CD4-positive, CD25-positive, alpha-beta regulatory T cell (primary cell): ENCODE measurements at regions not wholly inside any gene's neighbourhood (a gene's known extent, or its start where the extent isn't known, plus 50 kb on each side); places are given as distances from the start of the nearest gene placed in this dataset.

Experiments
- ATAC-seq, 2 donors: fragments of 150-1000 bp; cut with Tn5 transposase; one replicate each; pipeline ENCODE4 v1.10.0; 2021; ENCODE audit warnings: low read depth in 2 of 2, moderate number of reproducible peaks in 2 of 2, moderate library complexity in 1 of 2
- DNase-seq, 3 donors: peaks; one replicate each; pipeline versions ENCODE4 v3.0.0 to v3.0.0-alpha.2; 2012 to 2022; ENCODE audit warnings: mixed read lengths in 1 of 3
- H3K27ac ChIP-seq: one replicate; pipeline ENCODE4 v1.7.0; 2013; ENCODE audit warnings: mild to moderate bottlenecking, low read length; ENCODE audit not compliant: insufficient read depth, poor library complexity, severe bottlenecking
- H3K27me3 ChIP-seq: one replicate; pipeline ENCODE4 v1.7.0; 2013; ENCODE audit warnings: low read length; ENCODE audit not compliant: control insufficient read depth, insufficient read depth
- H3K36me3 ChIP-seq: one replicate; pipeline ENCODE4 v1.7.0; 2013; ENCODE audit warnings: mild to moderate bottlenecking, low read length, moderate library complexity; ENCODE audit not compliant: control insufficient read depth, insufficient read depth
- H3K4me1 ChIP-seq: 2 replicates; pipeline ENCODE4 v1.7.0; 2013; ENCODE audit warnings: mild to moderate bottlenecking, low read length; ENCODE audit not compliant: insufficient read depth, control insufficient read depth, poor library complexity, severe bottlenecking
- H3K4me3 ChIP-seq: one replicate; pipeline ENCODE4 v1.7.0; 2013; ENCODE audit warnings: low read depth, mild to moderate bottlenecking, low read length, moderate library complexity
- H3K9me3 ChIP-seq, 2 experiments: 1 replicate in 1 of 2; 2 replicates in 1 of 2; pipeline ENCODE4 v1.7.0; 2013; ENCODE audit warnings: low read length in 2 of 2, mild to moderate bottlenecking in 1 of 2, moderate library complexity in 1 of 2; ENCODE audit not compliant: control insufficient read depth in 2 of 2
- H3K27ac Mint-ChIP-seq, 3 donors: one replicate each; pipeline ENCODE4 v1.8.0; 2020 to 2022; ENCODE audit warnings: mild to moderate bottlenecking in 3 of 3, mixed read lengths in 3 of 3, moderate library complexity in 2 of 3
- H3K27me3 Mint-ChIP-seq: one replicate; pipeline ENCODE4 v1.8.0; 2022; ENCODE audit warnings: mild to moderate bottlenecking, mixed read lengths
- H3K36me3 Mint-ChIP-seq: one replicate; pipeline ENCODE4 v1.8.0; 2020; ENCODE audit warnings: mixed read lengths
- H3K4me1 Mint-ChIP-seq, 4 donors: one replicate each; pipeline ENCODE4 v1.8.0; 2020 to 2022; ENCODE audit warnings: mixed read lengths in 4 of 4, mild to moderate bottlenecking in 1 of 4
- H3K4me3 Mint-ChIP-seq, 4 donors: one replicate each; pipeline ENCODE4 v1.8.0; 2020 to 2022; ENCODE audit warnings: mild to moderate bottlenecking in 4 of 4, mixed read lengths in 4 of 4, moderate library complexity in 3 of 4
- H3K9me3 Mint-ChIP-seq, 7 donors: one replicate each; pipeline ENCODE4 v1.8.0; 2020 to 2022; ENCODE audit warnings: mixed read lengths in 7 of 7, mild to moderate bottlenecking in 3 of 7, moderate library complexity in 2 of 7

DNA sequence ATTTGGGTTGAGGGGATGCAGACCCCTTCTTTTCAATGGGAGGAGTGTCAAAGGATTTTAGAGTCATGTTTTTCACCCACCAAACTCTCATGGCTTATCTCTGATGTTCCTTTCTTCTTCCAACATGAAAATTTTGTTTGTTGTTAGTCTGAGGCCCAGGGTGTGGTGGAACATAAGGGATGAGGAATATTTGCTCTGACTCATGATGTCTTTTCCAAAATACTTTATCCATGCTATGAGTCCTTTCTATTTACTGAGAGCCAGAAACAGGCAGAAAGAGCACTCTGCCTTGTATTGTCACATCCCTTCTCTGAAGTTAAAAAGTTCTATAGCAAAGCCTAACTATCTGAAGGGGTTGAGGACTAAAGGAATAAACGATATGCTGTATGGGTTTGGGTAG, 61.6 kb upstream of the GYPA start:
- Histone ChIP-seq H3K27me3 (no peaks in the 10 kb centered on the region), H3K4me1 (no peaks in the 10 kb centered on the region), H3K4me3 (no peak overlapping the region), H3K36me3 (no peaks in the 10 kb centered on the region), H3K27ac (no peak overlapping the region), H3K9me3 (no peaks in the 10 kb centered on the region)
- peak overlapping the region in 1 of 3 donors; percentile 9 for H3K27ac Mint-ChIP-seq
- no peaks in the 10 kb centered on the region for H3K27me3 Mint-ChIP-seq
- peaks cover 0 to 8% (median 0%) of the 10 kb centered on the region in 7 donors for H3K9me3 Mint-ChIP-seq
- ATAC-seq = no peak
- H3K4me1 Mint-ChIP-seq = no peaks in the 10 kb centered on the region
- no peak overlapping the region for H3K4me3 Mint-ChIP-seq
- no peak for DNase-seq
- H3K36me3 Mint-ChIP-seq = no peaks in the 10 kb centered on the region

- no peaks in the 10 kb centered on the region for H3K4me1 ChIP-seq
- no peak overlapping the region for H3K27ac Mint-ChIP-seq
- H3K4me1 Mint-ChIP-seq = no peaks in the 10 kb centered on the region
- no peaks in the 10 kb centered on the region for H3K9me3 ChIP-seq
- H3K9me3 Mint-ChIP-seq = peaks cover 0 to 4% (median 0%) of the 10 kb centered on the region in 7 donors
- H3K27me3 ChIP-seq = no peaks in the 10 kb centered on the region
- ATAC-seq = no peak
- no peak overlapping the region for H3K4me3 ChIP-seq
- no peak for DNase-seq
- H3K27ac ChIP-seq = no peak overlapping the region
- H3K36me3 ChIP-seq = no peaks in the 10 kb centered on the region
- no peaks in the 10 kb centered on the region for H3K27me3 Mint-ChIP-seq
- H3K4me3 Mint-ChIP-seq = no peak overlapping the region
- H3K36me3 Mint-ChIP-seq = no peaks in the 10 kb centered on the region
Measured at GRCh38 chr4:144203155-144203554, 62.6 kb upstream of the GYPA start.

DNA sequence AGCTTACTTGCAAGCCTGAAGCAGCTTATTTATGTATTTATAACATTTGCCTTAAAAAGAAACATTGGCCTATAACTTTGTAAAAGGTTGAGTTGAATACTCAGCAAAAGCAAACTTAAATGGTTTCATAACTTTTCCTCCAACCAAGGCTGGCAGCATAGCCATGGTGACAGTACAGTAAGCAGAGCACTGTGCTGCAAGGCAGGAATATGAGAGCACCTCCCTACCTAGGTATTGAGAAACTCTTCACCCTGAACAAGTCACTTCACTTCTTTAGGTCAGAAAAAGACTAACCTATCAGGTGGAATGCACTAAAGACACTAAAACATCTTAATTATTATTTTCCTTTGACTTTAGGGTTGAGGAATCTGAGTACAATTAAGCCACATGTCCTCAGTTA, 63.9 kb upstream of the GYPA start:
- DNase-seq (no peak), ATAC-seq (no peak)
- H3K4me1 ChIP-seq = no peaks in the 10 kb centered on the region
- H3K27me3 ChIP-seq = no peaks in the 10 kb centered on the region
- Mint-ChIP-seq H3K27ac (no peak overlapping the region), H3K36me3 (no peaks in the 10 kb centered on the region), H3K4me1 (no peaks in the 10 kb centered on the region), H3K4me3 (no peak overlapping the region), H3K27me3 (no peaks in the 10 kb centered on the region), H3K9me3 (no peaks in the 10 kb centered on the region)
- H3K4me3 ChIP-seq = no peak overlapping the region
- H3K36me3 ChIP-seq = no peaks in the 10 kb centered on the region
- no peak overlapping the region for H3K27ac ChIP-seq
- H3K9me3 ChIP-seq = no peaks in the 10 kb centered on the region

GRCh38 chr4:144206711-144207110, 66.2 kb upstream of the GYPA start:
- H3K27ac Mint-ChIP-seq = no peak overlapping the region
- no peak for ATAC-seq
- H3K4me1 Mint-ChIP-seq = no peaks in the 10 kb centered on the region

DNA sequence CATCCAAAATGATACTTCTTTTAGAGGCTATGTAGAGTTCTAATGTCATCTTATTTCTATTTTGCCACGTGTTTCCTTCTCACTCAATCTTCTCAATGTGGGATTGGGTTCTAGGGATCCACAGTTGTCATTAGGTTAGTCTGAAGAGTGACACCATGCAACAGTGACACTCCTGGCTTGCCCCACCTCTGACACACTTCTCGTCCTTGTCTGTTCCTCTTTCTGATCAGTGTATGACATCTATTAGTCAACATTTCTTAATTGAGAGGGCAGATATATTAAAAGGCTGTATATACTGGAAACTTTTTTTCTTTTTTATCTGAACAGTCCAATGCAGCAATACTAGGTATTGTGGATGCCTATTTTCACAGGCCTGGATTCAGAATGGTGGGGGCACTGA, 67.6 kb upstream of the GYPA start:
- H3K27ac Mint-ChIP-seq = no peak overlapping the region

More at GRCh38 chr4:144206711-144207110, 66.2 kb upstream of the GYPA start:
- Histone ChIP-seq H3K4me3 (no peak overlapping the region), H3K27ac (no peak overlapping the region), H3K27me3 (no peaks in the 10 kb centered on the region), H3K36me3 (no peaks in the 10 kb centered on the region), H3K9me3 (no peaks in the 10 kb centered on the region), H3K4me1 (no peaks in the 10 kb centered on the region)
- Mint-ChIP-seq H3K4me3 (no peak overlapping the region), H3K36me3 (no peaks in the 10 kb centered on the region), H3K9me3 (no peaks in the 10 kb centered on the region), H3K27me3 (peaks cover 4% of the 10 kb centered on the region)
- DNase-seq = no peak

DNA sequence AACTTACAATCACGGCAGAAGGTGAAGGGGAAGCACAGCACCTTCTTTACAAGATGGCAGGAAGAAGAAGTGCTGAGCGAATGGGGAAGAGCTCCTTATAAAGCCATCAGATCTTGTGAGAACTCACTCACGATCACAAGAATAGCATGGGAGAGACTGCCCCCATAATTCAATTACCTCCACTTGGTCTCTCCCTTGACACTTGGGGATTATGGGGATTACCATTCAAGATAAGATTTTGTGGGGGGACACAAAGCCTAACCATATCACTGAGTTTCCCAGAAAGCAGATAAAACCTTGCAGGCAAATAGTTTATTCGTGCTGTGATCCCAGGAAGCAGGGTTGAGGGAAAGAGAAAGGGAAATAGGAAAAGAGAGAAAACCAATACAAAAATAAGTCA, 69.0 kb upstream of the GYPA start:
- no peaks in the 10 kb centered on the region for H3K27me3 ChIP-seq
- Mint-ChIP-seq H3K27me3 (peaks cover 9% of the 10 kb centered on the region), H3K27ac (no peak overlapping the region), H3K36me3 (no peaks in the 10 kb centered on the region), H3K9me3 (no peaks in the 10 kb centered on the region), H3K4me1 (no peaks in the 10 kb centered on the region), H3K4me3 (no peak overlapping the region)
- H3K36me3 ChIP-seq = no peaks in the 10 kb centered on the region
- H3K27ac ChIP-seq = no peak overlapping the region
- H3K4me3 ChIP-seq = no peak overlapping the region
- H3K4me1 ChIP-seq = no peaks in the 10 kb centered on the region
- no peak for ATAC-seq
- H3K9me3 ChIP-seq = no peaks in the 10 kb centered on the region
- DNase-seq = no peak

More for the DNA sequence above, 67.6 kb upstream of the GYPA start:
- Histone ChIP-seq H3K4me3 (no peak overlapping the region), H3K9me3 (no peaks in the 10 kb centered on the region), H3K27me3 (no peaks in the 10 kb centered on the region), H3K36me3 (no peaks in the 10 kb centered on the region), H3K4me1 (no peaks in the 10 kb centered on the region), H3K27ac (no peak overlapping the region)
- Mint-ChIP-seq H3K36me3 (no peaks in the 10 kb centered on the region), H3K4me3 (no peak overlapping the region), H3K27me3 (peaks cover 9% of the 10 kb centered on the region), H3K9me3 (no peaks in the 10 kb centered on the region), H3K4me1 (no peaks in the 10 kb centered on the region)
- ATAC-seq = no peak
- DNase-seq = no peak

DNA sequence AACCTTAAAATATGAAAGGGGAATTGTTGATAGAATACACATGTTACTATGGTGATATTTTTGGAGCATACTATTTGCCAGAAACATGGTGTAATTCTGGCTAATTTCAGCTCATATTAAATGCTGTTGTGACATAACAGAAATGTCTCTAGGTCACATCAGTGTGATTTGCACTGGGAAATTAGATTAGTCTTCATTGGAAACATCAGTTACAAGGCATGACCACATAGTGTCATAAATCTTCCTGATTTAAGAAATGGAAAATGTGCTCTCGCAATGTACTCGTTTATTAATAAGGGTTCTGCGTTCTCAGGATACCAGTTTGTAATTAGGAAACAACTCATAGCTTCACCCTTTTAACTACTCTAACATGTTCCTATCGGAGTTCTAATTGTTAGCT, 72.9 kb upstream of the GYPA start:
- no peak overlapping the region for H3K4me3 Mint-ChIP-seq
- Histone ChIP-seq H3K4me3 (no peak overlapping the region), H3K27ac (no peak overlapping the region), H3K36me3 (no peaks in the 10 kb centered on the region), H3K9me3 (no peaks in the 10 kb centered on the region), H3K4me1 (no peaks in the 10 kb centered on the region), H3K27me3 (no peaks in the 10 kb centered on the region)
- H3K4me1 Mint-ChIP-seq = no peaks in the 10 kb centered on the region
- H3K9me3 Mint-ChIP-seq = no peaks in the 10 kb centered on the region
- DNase-seq (no peak), ATAC-seq (no peak)
- H3K27me3 Mint-ChIP-seq = peaks cover 9% of the 10 kb centered on the region
- no peak overlapping the region for H3K27ac Mint-ChIP-seq
- H3K36me3 Mint-ChIP-seq = no peaks in the 10 kb centered on the region

DNA sequence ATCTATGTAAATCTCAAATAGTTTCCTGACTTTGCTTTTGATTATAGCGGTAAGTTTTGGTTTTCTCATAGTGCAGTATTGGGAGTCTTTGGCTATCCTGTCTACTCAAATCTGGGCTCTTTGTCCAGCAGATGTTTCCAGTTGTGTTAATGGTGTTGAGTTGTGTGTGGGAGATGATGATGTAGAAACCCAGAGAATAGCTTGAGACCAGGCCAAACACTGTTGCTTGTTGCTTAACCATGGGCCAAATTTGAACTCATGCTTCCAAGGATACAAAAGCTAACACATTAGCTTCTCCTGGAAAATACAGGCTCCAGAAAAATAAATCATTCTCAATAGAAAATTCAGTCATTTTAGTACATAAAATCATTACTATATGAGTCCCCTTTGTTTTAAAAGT, 82.6 kb upstream of the GYPA start:
- H3K9me3 ChIP-seq = no peaks in the 10 kb centered on the region
- H3K27ac Mint-ChIP-seq = no peak overlapping the region
- no peak for DNase-seq
- no peaks in the 10 kb centered on the region for H3K4me1 ChIP-seq
- H3K9me3 Mint-ChIP-seq = peaks cover 0 to 4% (median 0%) of the 10 kb centered on the region in 7 donors
- no peaks in the 10 kb centered on the region for H3K4me1 Mint-ChIP-seq
- no peak overlapping the region for H3K4me3 ChIP-seq
- no peaks in the 10 kb centered on the region for H3K36me3 ChIP-seq
- H3K27ac ChIP-seq = no peak overlapping the region
- H3K27me3 Mint-ChIP-seq = no peaks in the 10 kb centered on the region
- no peaks in the 10 kb centered on the region for H3K27me3 ChIP-seq
- H3K4me3 Mint-ChIP-seq = no peak overlapping the region
- ATAC-seq = no peak
- no peaks in the 10 kb centered on the region for H3K36me3 Mint-ChIP-seq
